ENCODE measurements at regions not wholly inside any gene's neighbourhood (a gene's known extent, or its start where the extent isn't known, plus 50 kb on each side); places are given as distances from the start of the nearest gene placed in this dataset.

- peak; percentile 4 for DNase-seq (ENCODE audit: low read depth)
Measured at GRCh38 chr5:171649075-171649401, 136.6 kb upstream of the SMIM23 start.

DNA sequence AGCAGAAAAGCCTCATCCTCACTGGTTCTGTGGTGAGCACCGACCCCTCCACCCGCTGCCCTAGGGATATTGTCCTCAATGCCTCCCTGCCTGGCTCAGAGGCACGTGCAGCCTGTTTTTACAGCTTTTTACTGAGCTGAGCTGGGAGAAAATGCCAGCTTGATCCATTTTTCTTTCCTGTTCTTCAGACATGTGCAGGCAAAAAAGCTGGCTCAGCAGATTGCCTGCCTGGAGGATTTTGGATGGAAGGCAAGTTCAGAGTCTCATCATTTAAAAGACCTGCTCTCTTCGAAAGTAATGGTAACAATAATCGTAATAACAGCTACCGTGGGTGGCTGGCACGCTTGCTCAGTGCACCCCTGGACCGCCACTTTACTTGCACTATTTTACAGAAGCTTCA is 135.0 kb upstream of the SMIM23 start:
- no peak for DNase-seq (ENCODE audit: low read depth)
- no peak overlapping the region for H3K4me3 ChIP-seq (ENCODE audit: low read length)
- TF ChIP-seq CTCF (IDR thresholded peaks at IDR 0.05; ENCODE audit: insufficient read depth, low read depth, low read length, missing control alignments) = no peak

More at GRCh38 chr5:171649075-171649401, 136.6 kb upstream of the SMIM23 start:
- no peak for TF ChIP-seq CTCF (IDR thresholded peaks at IDR 0.05; ENCODE audit: insufficient read depth, low read depth, low read length, missing control alignments)
- H3K4me3 ChIP-seq (ENCODE audit: low read length) = no peak overlapping the region

GRCh38 chr5:171651102-171651501 is 134.5 kb upstream of the SMIM23 start:
- no peak for TF ChIP-seq CTCF (IDR thresholded peaks at IDR 0.05; ENCODE audit: insufficient read depth, low read depth, low read length, missing control alignments)
- no peak overlapping the region for H3K4me3 ChIP-seq (ENCODE audit: low read length)

GRCh38 chr5:171654881-171655280 is 130.7 kb upstream of the SMIM23 start:
- no peak for TF ChIP-seq CTCF (IDR thresholded peaks at IDR 0.05; ENCODE audit: insufficient read depth, low read depth, low read length, missing control alignments)
- peak; percentile 21 for DNase-seq (ENCODE audit: low read depth)
- no peak overlapping the region for H3K4me3 ChIP-seq (ENCODE audit: low read length)

More at GRCh38 chr5:171651102-171651501, 134.5 kb upstream of the SMIM23 start:
- no peak for DNase-seq (ENCODE audit: low read depth)

GRCh38 chr5:171657473-171657872 is 128.1 kb upstream of the SMIM23 start:
- H3K4me3 ChIP-seq (ENCODE audit: low read length) = no peak overlapping the region
- DNase-seq (ENCODE audit: low read depth) = no peak
- no peak for TF ChIP-seq CTCF (IDR thresholded peaks at IDR 0.05; ENCODE audit: insufficient read depth, low read depth, low read length, missing control alignments)

DNA sequence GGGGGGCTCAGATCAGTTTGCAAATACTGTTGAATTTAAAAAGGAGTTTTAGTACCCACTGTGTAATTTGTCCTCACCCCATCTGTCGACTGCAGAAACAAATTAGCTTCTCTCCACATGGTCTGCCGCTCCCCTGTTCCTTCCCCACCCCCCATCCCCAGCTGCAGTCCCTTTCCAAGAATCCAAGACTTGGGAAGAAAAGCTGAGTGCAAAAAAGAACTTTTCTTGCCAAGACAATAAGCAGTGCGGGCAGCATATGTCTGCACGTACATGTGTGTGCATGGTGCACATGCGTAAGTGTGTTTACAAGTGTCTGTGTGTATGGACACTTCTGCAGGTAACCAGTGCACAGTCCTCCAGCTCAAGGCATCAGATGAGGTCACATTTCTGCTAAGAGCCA is 125.7 kb upstream of the SMIM23 start:
- no peak for TF ChIP-seq CTCF (IDR thresholded peaks at IDR 0.05; ENCODE audit: insufficient read depth, low read depth, low read length, missing control alignments)
- no peak for DNase-seq (ENCODE audit: low read depth)

GRCh38 chr5:171660434-171660833 is 125.2 kb upstream of the SMIM23 start:
- TF ChIP-seq CTCF (IDR thresholded peaks at IDR 0.05; ENCODE audit: insufficient read depth, low read depth, low read length, missing control alignments) = no peak
- H3K4me3 ChIP-seq (ENCODE audit: low read length) = no peak overlapping the region
- DNase-seq (ENCODE audit: low read depth) = no peak

More for the DNA sequence above, 125.7 kb upstream of the SMIM23 start:
- no peak overlapping the region for H3K4me3 ChIP-seq (ENCODE audit: low read length)

Measured in epithelial cell of esophagus (primary cell).